ENCODE measurements at regions not wholly inside any gene's neighbourhood (a gene's known extent, or its start where the extent isn't known, plus 50 kb on each side); places are given as distances from the start of the nearest gene placed in this dataset.

DNA sequence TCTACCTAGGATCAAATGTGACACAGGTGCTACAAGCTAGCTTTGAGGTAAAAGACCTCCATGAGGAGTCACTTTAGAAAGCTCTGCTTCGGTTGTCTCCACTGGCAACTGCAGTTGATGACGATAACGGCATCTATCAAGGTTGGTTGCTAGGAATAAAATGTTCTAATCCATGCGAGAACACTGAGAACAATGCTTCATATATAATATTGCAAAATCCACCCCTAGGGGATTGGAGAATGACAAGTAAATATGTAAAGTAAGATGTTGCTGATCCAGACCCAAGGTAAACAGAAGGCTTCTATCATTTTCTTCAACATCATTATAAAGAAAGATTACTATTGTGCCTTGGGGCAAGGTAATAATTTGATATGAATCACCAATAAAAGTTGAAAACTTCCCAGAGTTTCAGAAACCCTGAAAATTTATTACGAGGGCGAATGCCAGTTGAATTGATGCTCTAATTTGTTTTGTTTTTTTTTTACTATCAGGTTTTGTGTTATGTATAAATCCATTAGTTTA, 1003.4 kb downstream of the CDH18 start:
- H3K9me2 ChIP-seq (ENCODE audit: insufficient read depth) = no peaks in the 10 kb centered on the region
- no peak overlapping the region for H3K27ac ChIP-seq
- H2AFZ ChIP-seq = no peak overlapping the region
- H3K4me1 ChIP-seq (ENCODE audit: insufficient read depth) = no peaks in the 10 kb centered on the region
- no peaks in the 10 kb centered on the region for H3K27me3 ChIP-seq (replicated peaks; ENCODE audit: insufficient read depth)
- no peaks in the 10 kb centered on the region for H4K20me1 ChIP-seq (ENCODE audit: insufficient read depth)
- WGBS, 2 experiments (ENCODE audit: low coverage in 1 of 2, low lambda C conversion rate in 2 of 2, missing lambda C conversion rate in 2 of 2) = 30 to 32% methylated on average over 6 of the region's 6 CpGs
- no peak overlapping the region for H3K4me3 ChIP-seq
- no peaks in the 10 kb centered on the region for H3K36me3 ChIP-seq (ENCODE audit: low read depth)
- TF ChIP-seq EZH2 (IDR thresholded peaks at IDR 0.05; ENCODE audit: insufficient read depth, poor library complexity, severe bottlenecking) = no peak
- TF ChIP-seq EZH2phosphoT487 (IDR thresholded peaks at IDR 0.05; ENCODE audit: insufficient read depth, low read depth) = no peak
- H3K4me2 ChIP-seq (ENCODE audit: unreplicated experiment) = no peak overlapping the region
- no peak for DNase-seq
- H3K9ac ChIP-seq = no peak overlapping the region
- H3F3A ChIP-seq (ENCODE audit: insufficient read depth) = no peaks in the 10 kb centered on the region
- H3K9me3 ChIP-seq (ENCODE audit: low read depth) = no peaks in the 10 kb centered on the region
- in situ Hi-C loops (cut with MboI) = no loop called here
- no peaks in the 10 kb centered on the region for H3K79me2 ChIP-seq (ENCODE audit: insufficient read depth)

DNA sequence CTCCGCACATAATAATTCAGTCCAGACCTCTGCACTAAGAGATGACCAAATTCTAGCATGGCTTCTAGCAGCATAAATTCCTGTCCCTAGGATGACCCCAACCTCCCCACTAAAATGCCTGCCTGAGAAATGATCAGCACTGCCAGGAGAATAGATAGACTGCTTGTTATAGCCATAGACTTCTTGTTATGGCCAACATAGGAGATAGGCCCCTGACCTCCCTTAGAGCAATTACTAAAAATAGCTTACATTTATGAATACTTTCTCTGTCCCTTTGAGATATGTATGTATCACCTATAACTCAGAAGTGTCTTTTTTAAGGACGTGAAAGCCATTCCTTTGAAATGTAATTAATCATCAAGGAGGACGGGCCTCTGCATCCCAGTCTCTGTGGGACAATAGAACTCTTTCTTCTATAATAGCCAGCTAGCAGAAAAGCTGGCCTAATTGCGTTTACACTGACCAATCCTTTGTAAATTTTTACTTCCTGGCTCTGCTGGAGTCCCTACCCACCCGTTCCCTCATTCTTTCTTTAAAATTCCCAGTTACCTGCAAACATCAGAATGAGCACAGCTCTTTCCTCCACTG, 1002.7 kb downstream of the CDH18 start:
- H3K4me3 ChIP-seq = no peak overlapping the region
- H4K20me1 ChIP-seq (ENCODE audit: insufficient read depth) = no peaks in the 10 kb centered on the region
- no peaks in the 10 kb centered on the region for H3K9me3 ChIP-seq (ENCODE audit: low read depth)
- H3K4me2 ChIP-seq (ENCODE audit: unreplicated experiment) = no peak overlapping the region
- WGBS, 2 experiments (ENCODE audit: low coverage in 1 of 2, low lambda C conversion rate in 2 of 2, missing lambda C conversion rate in 2 of 2) = 10 to 15% methylated on average over 5 of the region's 5 CpGs
- no peak for TF ChIP-seq EZH2phosphoT487 (IDR thresholded peaks at IDR 0.05; ENCODE audit: insufficient read depth, low read depth)
- TF ChIP-seq EZH2 (IDR thresholded peaks at IDR 0.05; ENCODE audit: insufficient read depth, poor library complexity, severe bottlenecking) = no peak
- in situ Hi-C loops (cut with MboI) = no loop called here
- H3K79me2 ChIP-seq (ENCODE audit: insufficient read depth) = no peaks in the 10 kb centered on the region
- no peaks in the 10 kb centered on the region for H3K4me1 ChIP-seq (ENCODE audit: insufficient read depth)
- no peak for DNase-seq
- H3K27me3 ChIP-seq (replicated peaks; ENCODE audit: insufficient read depth) = no peaks in the 10 kb centered on the region
- H3K36me3 ChIP-seq (ENCODE audit: low read depth) = no peaks in the 10 kb centered on the region
- no peak overlapping the region for H2AFZ ChIP-seq
- H3K9me2 ChIP-seq (ENCODE audit: insufficient read depth) = no peaks in the 10 kb centered on the region
- H3F3A ChIP-seq (ENCODE audit: insufficient read depth) = no peaks in the 10 kb centered on the region
- no peak overlapping the region for H3K9ac ChIP-seq
- H3K27ac ChIP-seq = no peak overlapping the region

DNA sequence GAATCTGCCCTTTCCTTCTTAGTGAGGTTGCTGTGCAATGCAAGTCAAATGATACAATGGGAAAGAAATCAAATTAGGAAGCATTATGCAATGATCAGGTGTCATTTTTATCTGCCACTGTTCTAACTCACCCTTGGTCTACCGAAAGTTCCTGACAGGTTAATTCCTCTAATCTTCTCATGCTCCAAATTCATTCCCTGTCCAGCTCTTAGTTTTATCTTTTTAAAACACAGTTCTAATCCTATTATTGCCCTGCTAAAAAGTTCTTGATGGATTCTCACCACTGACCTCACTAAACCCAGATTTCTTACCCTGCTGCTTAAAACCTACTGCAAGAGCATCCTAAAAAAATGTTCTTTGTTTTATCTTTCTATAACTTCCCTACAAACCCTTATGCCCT, 1000.9 kb downstream of the CDH18 start:
- Histone ChIP-seq H4K20me1 (ENCODE audit: insufficient read depth) (no peaks in the 10 kb centered on the region), H3K79me2 (ENCODE audit: insufficient read depth) (no peaks in the 10 kb centered on the region), H3K9ac (no peak overlapping the region), H3K4me3 (no peak overlapping the region), H3K9me2 (ENCODE audit: insufficient read depth) (no peaks in the 10 kb centered on the region), H3F3A (ENCODE audit: insufficient read depth) (no peaks in the 10 kb centered on the region), H3K4me2 (ENCODE audit: unreplicated experiment) (no peak overlapping the region), H3K36me3 (ENCODE audit: low read depth) (no peaks in the 10 kb centered on the region), H3K27ac (no peak overlapping the region), H2AFZ (no peak overlapping the region), H3K9me3 (ENCODE audit: low read depth) (no peaks in the 10 kb centered on the region), H3K27me3 (replicated peaks; ENCODE audit: insufficient read depth) (no peaks in the 10 kb centered on the region), H3K4me1 (ENCODE audit: insufficient read depth) (no peaks in the 10 kb centered on the region)
- no peak for TF ChIP-seq EZH2phosphoT487 (IDR thresholded peaks at IDR 0.05; ENCODE audit: insufficient read depth, low read depth)
- no peak for TF ChIP-seq EZH2 (IDR thresholded peaks at IDR 0.05; ENCODE audit: insufficient read depth, poor library complexity, severe bottlenecking)
- 24 to 26% methylated on average over 1 of the region's 1 CpG for WGBS, 2 experiments (ENCODE audit: low coverage in 1 of 2, low lambda C conversion rate in 2 of 2, missing lambda C conversion rate in 2 of 2)
- in situ Hi-C loops (cut with MboI) = no loop called here
- no peak for DNase-seq

DNA sequence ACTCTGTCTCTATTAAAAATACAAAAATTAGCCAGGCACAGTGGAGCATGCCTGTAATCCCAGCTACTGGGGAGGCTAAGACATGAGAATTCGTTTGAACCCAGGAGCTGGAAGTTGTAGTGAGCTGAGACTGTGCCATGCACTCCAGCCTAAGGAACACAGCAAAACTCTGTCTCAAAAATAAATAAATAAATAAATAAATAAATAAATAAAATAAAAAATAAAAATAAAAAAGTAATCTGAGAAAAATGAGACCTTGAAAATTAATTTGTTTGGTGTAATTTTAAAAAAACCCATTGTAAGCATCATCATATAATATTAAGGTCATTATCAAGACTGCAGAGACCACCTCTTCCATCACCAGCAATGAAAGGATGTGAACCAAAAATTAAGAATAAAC, 997.1 kb downstream of the CDH18 start:
- H3F3A ChIP-seq (ENCODE audit: insufficient read depth) = no peaks in the 10 kb centered on the region
- no peaks in the 10 kb centered on the region for H3K4me1 ChIP-seq (ENCODE audit: insufficient read depth)
- no peak overlapping the region for H3K4me3 ChIP-seq
- in situ Hi-C loops (cut with MboI) = no loop called here
- H3K27ac ChIP-seq = no peak overlapping the region
- TF ChIP-seq EZH2 (IDR thresholded peaks at IDR 0.05; ENCODE audit: insufficient read depth, poor library complexity, severe bottlenecking) = no peak
- TF ChIP-seq EZH2phosphoT487 (IDR thresholded peaks at IDR 0.05; ENCODE audit: insufficient read depth, low read depth) = no peak
- H3K9ac ChIP-seq = no peak overlapping the region
- no peaks in the 10 kb centered on the region for H3K9me3 ChIP-seq (ENCODE audit: low read depth)
- no peak overlapping the region for H2AFZ ChIP-seq
- no peaks in the 10 kb centered on the region for H3K9me2 ChIP-seq (ENCODE audit: insufficient read depth)
- no peaks in the 10 kb centered on the region for H3K36me3 ChIP-seq (ENCODE audit: low read depth)
- H4K20me1 ChIP-seq (ENCODE audit: insufficient read depth) = no peaks in the 10 kb centered on the region
- WGBS, 2 experiments (ENCODE audit: low coverage in 1 of 2, low lambda C conversion rate in 2 of 2, missing lambda C conversion rate in 2 of 2) = 0 to 6% methylated on average over 1 of the region's 1 CpG
- no peaks in the 10 kb centered on the region for H3K79me2 ChIP-seq (ENCODE audit: insufficient read depth)
- no peaks in the 10 kb centered on the region for H3K27me3 ChIP-seq (replicated peaks; ENCODE audit: insufficient read depth)
- no peak for DNase-seq
- no peak overlapping the region for H3K4me2 ChIP-seq (ENCODE audit: unreplicated experiment)
